HG02981 (cell line): ENCODE measurements at regions not wholly inside any gene's neighbourhood (a gene's known extent, or its start where the extent isn't known, plus 50 kb on each side); places are given as distances from the start of the nearest gene placed in this dataset.

Experiments used
- ATAC-seq: cut with Tn5 transposase; IDR thresholded peaks from one replicate; pipeline ENCODE4 v1.9.1; 2021; ENCODE audit warnings: mild to moderate bottlenecking, moderate library complexity; ENCODE audit not compliant: unreplicated experiment

- ATAC-seq: no peak
Measured at GRCh38 chr12:29996993-29997392, 213.3 kb upstream of the TMTC1 start.

GRCh38 chr12:29992366-29992765 lies 208.6 kb upstream of the TMTC1 start:
- no peak for ATAC-seq

GRCh38 chr12:29991924-29992323 lies 208.2 kb upstream of the TMTC1 start:
- no peak for ATAC-seq

GRCh38 chr12:29990971-29991370 lies 207.2 kb upstream of the TMTC1 start:
- ATAC-seq: no peak

- ATAC-seq: no peak
Measured at GRCh38 chr12:29983851-29984250, 200.1 kb upstream of the TMTC1 start.

GRCh38 chr12:29980304-29980703 lies 196.6 kb upstream of the TMTC1 start:
- ATAC-seq: peak; percentile 56

GRCh38 chr12:29971446-29971845 lies 187.7 kb upstream of the TMTC1 start:
- ATAC-seq: no peak

- no peak for ATAC-seq
Measured at GRCh38 chr12:29970501-29970900, 186.8 kb upstream of the TMTC1 start.

GRCh38 chr12:29962276-29963035 lies 178.7 kb upstream of the TMTC1 start:
- ATAC-seq: no peak

GRCh38 chr12:29961231-29961630 lies 177.5 kb upstream of the TMTC1 start:
- no peak for ATAC-seq

GRCh38 chr12:29960122-29960521 lies 176.4 kb upstream of the TMTC1 start:
- ATAC-seq: no peak

GRCh38 chr12:29957835-29958234 lies 174.1 kb upstream of the TMTC1 start:
- ATAC-seq: no peak

GRCh38 chr12:29945904-29946303 lies 162.2 kb upstream of the TMTC1 start:
- ATAC-seq: no peak

- no peak for ATAC-seq
Measured at GRCh38 chr12:29944269-29945000, 160.7 kb upstream of the TMTC1 start.

- no peak for ATAC-seq
Measured at GRCh38 chr12:29943683-29944082, 159.9 kb upstream of the TMTC1 start.

GRCh38 chr12:29940811-29941210 lies 157.1 kb upstream of the TMTC1 start:
- no peak for ATAC-seq

- ATAC-seq: no peak
Measured at GRCh38 chr12:29930503-29930902, 146.8 kb upstream of the TMTC1 start.

GRCh38 chr12:29929295-29929694 lies 145.6 kb upstream of the TMTC1 start:
- no peak for ATAC-seq

- ATAC-seq: no peak
Measured at GRCh38 chr12:29921307-29921706, 137.6 kb upstream of the TMTC1 start.

- no peak for ATAC-seq
Measured at GRCh38 chr12:29908157-29908556, 124.4 kb upstream of the TMTC1 start.

GRCh38 chr12:29907461-29907860 lies 123.7 kb upstream of the TMTC1 start:
- ATAC-seq: no peak

- no peak for ATAC-seq
Measured at GRCh38 chr12:29902043-29902442, 118.3 kb upstream of the TMTC1 start.
